ENCODE measurements at regions not wholly inside any gene's neighbourhood (a gene's known extent, or its start where the extent isn't known, plus 50 kb on each side); places are given as distances from the start of the nearest gene placed in this dataset.
"Not testable (repeated sequence)": the region's sequence is repeated elsewhere in the genome, so short reads cannot be mapped to it uniquely, and the experiment has no call there.

GRCh38 chr1:91207691-91208090 is 185.9 kb upstream of the ZNF644 start:
- not testable (repeated sequence) for DNase-seq (ENCODE audit: low spot score)

- not testable (repeated sequence) for DNase-seq (ENCODE audit: low spot score)
Measured at GRCh38 chr1:91204150-91204549, 182.3 kb upstream of the ZNF644 start.

GRCh38 chr1:91201694-91202093 is 179.9 kb upstream of the ZNF644 start:
- no peak for DNase-seq (ENCODE audit: low spot score)

- DNase-seq (ENCODE audit: low spot score), result no peak
Measured at GRCh38 chr1:91201176-91201575, 179.3 kb upstream of the ZNF644 start.

- DNase-seq (ENCODE audit: low spot score), result no peak
Measured at GRCh38 chr1:91200675-91201074, 178.8 kb upstream of the ZNF644 start.

- DNase-seq (ENCODE audit: low spot score), result no peak
Measured at GRCh38 chr1:91199988-91200387, 178.2 kb upstream of the ZNF644 start.

GRCh38 chr1:91190996-91191395 is 169.2 kb upstream of the ZNF644 start:
- DNase-seq (ENCODE audit: low spot score), result no peak

GRCh38 chr1:91189096-91189495 is 167.3 kb upstream of the ZNF644 start:
- no peak for DNase-seq (ENCODE audit: low spot score)

GRCh38 chr1:91182807-91183206 is 161.0 kb upstream of the ZNF644 start:
- DNase-seq (ENCODE audit: low spot score), result not testable (repeated sequence)

- no peak for DNase-seq (ENCODE audit: low spot score)
Measured at GRCh38 chr1:91176250-91176649, 154.4 kb upstream of the ZNF644 start.

GRCh38 chr1:91174734-91175133 is 152.9 kb upstream of the ZNF644 start:
- no peak for DNase-seq (ENCODE audit: low spot score)

- DNase-seq (ENCODE audit: low spot score), result no peak
Measured at GRCh38 chr1:91173346-91173890, 151.6 kb upstream of the ZNF644 start.

- no peak for DNase-seq (ENCODE audit: low spot score)
Measured at GRCh38 chr1:91172541-91172940, 150.7 kb upstream of the ZNF644 start.

- DNase-seq (ENCODE audit: low spot score), result no peak
Measured at GRCh38 chr1:91171898-91172297, 150.1 kb upstream of the ZNF644 start.

GRCh38 chr1:91170571-91170970 is 148.7 kb upstream of the ZNF644 start:
- no peak for DNase-seq (ENCODE audit: low spot score)

- peak; percentile 31 for DNase-seq (ENCODE audit: low spot score)
Measured at GRCh38 chr1:91166106-91166712, 144.4 kb upstream of the ZNF644 start.

- DNase-seq (ENCODE audit: low spot score), result peak; percentile 67
Measured at GRCh38 chr1:91165033-91165654, 143.3 kb upstream of the ZNF644 start.

GRCh38 chr1:91162613-91163012 is 140.8 kb upstream of the ZNF644 start:
- DNase-seq (ENCODE audit: low spot score), result no peak

- DNase-seq (ENCODE audit: low spot score), result no peak
Measured at GRCh38 chr1:91161749-91162148, 139.9 kb upstream of the ZNF644 start.

- DNase-seq (ENCODE audit: low spot score), result no peak
Measured at GRCh38 chr1:91161166-91161565, 139.3 kb upstream of the ZNF644 start.

- no peak for DNase-seq (ENCODE audit: low spot score)
Measured at GRCh38 chr1:91160363-91161075, 138.7 kb upstream of the ZNF644 start.

- DNase-seq (ENCODE audit: low spot score), result no peak
Measured at GRCh38 chr1:91153341-91153740, 131.5 kb upstream of the ZNF644 start.

- DNase-seq (ENCODE audit: low spot score), result no peak
Measured at GRCh38 chr1:91152331-91152730, 130.5 kb upstream of the ZNF644 start.

Measured in hepatic stellate cell (primary cell).